Fibroblast of mammary gland (primary cell): ENCODE measurements at regions not wholly inside any gene's neighbourhood (a gene's known extent, or its start where the extent isn't known, plus 50 kb on each side); places are given as distances from the start of the nearest gene placed in this dataset.
"Not testable (repeated sequence)": the region's sequence is repeated elsewhere in the genome, so short reads cannot be mapped to it uniquely, and the experiment has no call there.

ENCODE experiments used
- DNase-seq: peaks from one replicate; pipeline ENCODE4 v3.0.0-alpha.2; 2010; ENCODE audit warnings: low read depth
- H3K4me3 ChIP-seq: 2 replicates; pipeline ENCODE4 v1.5.1; 2011; ENCODE audit warnings: low read depth, mild to moderate bottlenecking, low read length, moderate library complexity; ENCODE audit not compliant: control insufficient read depth

DNA sequence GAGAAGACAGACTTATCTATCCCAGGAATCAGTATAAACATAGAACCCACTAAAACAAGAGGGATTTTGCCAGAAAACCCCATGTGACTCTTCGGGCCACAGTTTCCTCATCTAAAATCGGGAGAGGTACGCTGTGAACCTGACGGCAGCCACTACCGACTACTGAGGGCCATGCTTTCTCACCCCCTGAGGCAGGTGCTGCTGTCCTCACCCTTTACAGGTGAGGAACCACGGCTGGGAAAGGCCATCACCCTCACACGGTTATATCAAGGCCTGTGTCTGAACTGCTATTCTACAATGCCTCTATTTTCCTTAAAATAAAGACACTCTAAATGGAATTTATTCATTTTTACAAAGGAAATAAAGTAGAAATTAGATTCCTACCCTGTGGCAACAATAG lies 73.4 kb upstream of the TNK2 start:
- DNase-seq, H3K4me3 ChIP-seq: not testable (repeated sequence)

DNA sequence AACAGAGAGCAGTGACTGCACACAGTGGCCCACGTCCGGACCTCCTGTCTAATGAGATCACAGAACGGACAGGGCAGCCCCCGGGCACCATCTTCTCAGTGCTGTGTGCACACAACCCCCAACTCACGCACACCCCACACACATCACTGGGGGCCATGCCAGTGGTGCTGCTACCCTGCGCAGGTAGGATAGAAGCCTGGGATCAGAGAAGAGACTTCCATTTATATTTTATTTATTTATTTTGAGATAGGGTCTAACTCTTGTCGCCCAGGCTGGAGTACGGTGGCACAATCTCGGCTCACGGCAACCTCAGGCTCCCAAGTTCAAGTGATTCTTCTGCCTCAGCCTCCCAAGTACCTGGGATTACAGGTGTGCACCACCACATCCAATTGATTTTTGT lies 71.5 kb upstream of the TNK2 start:
- DNase-seq, result not testable (repeated sequence)

DNA sequence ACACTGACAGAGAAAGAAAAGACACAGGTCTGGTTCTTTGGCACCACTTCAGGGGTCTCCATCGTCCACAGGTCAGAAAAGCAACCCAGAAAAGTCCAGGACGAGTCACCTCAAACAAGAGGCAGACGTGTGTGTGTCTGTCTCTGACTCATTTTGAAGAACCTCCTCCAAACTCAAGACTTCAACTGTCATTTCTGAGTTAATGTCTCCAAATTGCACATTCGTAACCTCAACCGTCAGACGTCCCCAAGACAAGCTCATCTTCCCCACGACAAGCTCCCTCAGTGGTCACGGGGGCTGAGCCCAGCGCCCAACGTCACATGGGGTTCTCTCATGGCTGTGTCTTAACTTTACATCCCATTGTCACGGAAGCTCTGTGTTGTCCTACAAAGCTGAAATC lies 70.2 kb upstream of the TNK2 start:
- not testable (repeated sequence) for DNase-seq, H3K4me3 ChIP-seq

More for the DNA sequence above, 71.5 kb upstream of the TNK2 start:
- H3K4me3 ChIP-seq, result not testable (repeated sequence)

DNA sequence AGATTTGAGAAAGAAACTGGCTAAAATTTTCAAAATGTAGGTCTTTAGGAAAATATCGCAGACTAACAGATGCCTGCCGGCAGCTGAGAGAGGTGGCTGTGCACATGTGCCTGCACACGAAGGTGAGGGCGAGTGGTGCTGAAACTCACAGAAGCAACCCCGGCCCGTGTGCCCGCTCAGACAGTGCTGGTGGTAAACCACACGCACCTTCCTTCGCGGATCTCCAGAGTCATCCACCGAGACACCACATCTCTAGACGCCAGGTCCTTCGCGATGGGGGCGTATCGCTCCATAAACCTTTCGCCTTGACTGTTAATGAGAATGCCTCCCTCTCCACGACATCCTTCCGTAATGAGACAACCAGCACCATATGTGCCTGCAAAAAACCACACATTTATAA lies 68.5 kb upstream of the TNK2 start:
- DNase-seq, H3K4me3 ChIP-seq: not testable (repeated sequence)

DNA sequence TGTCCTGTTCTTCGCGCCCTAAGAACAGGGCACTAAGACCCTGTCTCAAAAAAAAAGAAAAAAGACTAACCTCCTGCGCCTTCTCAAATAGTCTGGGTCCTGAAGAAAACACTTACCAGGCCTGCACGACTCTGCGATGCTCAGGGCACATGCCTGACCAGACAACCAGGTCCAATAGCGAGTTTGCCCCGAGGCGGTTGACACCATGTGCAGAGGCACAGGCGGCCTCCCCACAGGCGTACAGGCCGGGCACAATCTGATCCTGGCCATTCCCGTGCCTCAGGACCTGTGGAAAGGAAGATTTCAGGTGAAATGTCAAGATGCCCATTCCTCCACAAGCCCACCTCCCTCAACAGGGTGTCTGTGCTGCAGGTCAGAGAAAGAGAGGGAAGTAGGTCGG lies 65.9 kb upstream of the TNK2 start:
- H3K4me3 ChIP-seq, DNase-seq: not testable (repeated sequence)

DNA sequence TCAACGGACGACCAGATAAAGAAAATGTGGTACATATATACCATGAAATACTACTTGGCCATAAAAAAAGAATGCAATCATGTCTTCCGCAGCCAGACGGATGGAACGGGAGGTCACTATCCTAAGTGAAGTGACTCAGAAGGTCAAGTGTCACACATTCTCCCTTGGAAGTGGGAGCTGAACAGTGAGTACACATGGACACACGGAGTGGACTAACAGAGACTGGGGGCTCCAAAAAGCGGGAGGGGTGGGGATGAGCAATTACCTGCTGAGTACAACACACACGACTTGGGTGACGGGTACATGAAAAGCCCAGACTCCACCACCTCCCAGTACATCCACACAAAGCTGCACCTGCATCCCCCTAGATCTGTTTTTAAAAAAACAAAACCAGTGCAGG lies 62.5 kb upstream of the TNK2 start:
- not testable (repeated sequence) for DNase-seq, H3K4me3 ChIP-seq

DNA sequence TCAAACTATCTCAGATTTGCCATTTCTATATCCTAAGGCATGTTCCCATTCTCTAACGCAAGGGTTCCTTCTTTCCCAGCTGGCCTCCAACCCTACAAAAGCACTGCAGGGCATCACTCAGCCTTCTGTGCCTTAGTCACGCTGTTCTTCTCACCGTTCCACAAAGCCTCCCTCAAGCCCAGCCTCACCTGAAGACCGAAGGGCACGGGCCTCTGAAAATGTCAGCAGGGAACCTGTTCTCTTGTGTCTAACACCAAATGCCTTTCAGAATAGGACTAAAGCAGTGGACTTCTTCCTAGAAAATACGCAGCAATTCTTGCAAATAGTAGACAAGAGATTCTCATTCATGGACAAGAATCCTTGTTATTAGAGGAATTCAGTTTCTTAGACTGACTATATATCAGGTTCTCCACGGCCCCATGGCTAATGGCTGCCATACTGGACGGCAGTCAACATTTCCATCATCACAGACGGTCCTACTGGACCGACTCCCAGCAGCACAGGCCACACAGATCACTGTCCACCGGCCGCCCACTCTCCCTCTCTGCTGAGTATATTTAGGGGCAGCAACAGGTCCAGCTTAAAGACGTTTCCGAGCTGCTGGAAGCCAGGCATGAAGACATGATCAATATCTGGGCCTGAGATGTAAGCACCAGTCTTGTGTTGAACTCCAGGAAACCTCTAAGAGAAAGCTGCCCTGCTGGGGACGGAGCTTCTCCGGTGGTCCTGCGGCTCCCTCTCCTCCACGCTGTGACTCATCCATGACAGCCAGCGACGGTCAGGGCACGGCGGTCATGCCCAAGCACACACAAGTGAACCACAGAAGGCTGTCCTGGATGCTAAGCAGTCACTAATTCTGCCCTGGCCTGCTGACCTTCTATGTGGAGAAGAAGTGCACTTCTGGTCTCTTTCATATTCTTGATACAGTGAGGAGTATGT lies 61.8 kb upstream of the TNK2 start:
- not testable (repeated sequence) for DNase-seq, H3K4me3 ChIP-seq

DNA sequence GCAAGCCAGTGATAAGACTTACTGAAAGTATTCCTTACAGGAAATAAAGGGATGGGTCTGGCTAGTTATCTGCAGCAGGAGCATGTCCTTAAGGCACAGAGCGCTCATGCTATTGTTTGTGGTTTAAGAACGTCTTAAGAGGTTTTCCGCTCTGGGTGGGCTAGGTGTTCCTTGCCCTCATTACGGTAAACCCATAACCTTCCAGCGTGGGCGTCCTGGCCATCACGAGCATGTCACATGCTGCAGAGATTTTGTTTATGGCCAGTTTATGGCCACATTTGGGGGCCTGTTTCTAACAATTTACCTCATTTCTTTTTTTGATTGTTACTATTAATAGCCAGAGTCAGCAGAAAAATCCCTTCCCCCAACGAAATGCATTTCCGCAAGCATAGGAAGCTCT lies 61.0 kb upstream of the TNK2 start:
- H3K4me3 ChIP-seq, DNase-seq: not testable (repeated sequence)

DNA sequence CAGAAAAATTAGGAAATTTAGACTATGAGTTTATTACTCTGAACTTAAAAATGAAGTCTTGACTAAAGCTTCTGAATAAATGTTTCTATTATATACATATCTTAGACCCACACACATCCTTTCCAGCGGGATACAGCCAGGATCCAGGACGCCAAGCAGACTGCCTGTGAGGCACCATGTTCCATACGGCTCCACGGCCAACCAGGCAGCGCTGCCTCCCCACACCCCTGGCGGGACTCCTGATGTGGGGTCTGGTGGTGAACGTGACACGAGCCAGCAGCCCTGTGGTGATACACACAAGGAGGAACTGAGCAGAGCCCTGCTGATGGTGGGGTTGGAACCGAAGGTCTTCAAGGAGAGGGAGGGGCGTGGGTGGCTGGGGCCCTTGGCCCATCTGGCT lies 59.8 kb upstream of the TNK2 start:
- not testable (repeated sequence) for DNase-seq, H3K4me3 ChIP-seq

DNA sequence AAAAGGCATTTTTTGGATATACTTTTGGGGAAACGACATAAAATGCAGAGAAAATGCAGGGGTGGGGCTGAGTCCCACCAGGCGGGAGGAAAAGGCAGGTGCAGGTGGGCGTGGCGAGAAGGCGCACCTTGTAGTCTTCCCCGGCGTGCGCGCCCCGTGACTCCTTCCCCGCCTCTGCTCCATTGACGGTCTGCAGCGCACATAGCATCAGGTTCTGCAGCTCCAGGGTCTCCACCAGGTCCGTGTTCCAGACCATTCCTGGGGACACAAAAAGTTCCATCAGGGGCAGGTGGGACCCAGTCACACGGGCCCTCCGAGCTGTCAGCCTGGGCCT lies 59.0 kb upstream of the TNK2 start:
- H3K4me3 ChIP-seq, DNase-seq: not testable (repeated sequence)

DNA sequence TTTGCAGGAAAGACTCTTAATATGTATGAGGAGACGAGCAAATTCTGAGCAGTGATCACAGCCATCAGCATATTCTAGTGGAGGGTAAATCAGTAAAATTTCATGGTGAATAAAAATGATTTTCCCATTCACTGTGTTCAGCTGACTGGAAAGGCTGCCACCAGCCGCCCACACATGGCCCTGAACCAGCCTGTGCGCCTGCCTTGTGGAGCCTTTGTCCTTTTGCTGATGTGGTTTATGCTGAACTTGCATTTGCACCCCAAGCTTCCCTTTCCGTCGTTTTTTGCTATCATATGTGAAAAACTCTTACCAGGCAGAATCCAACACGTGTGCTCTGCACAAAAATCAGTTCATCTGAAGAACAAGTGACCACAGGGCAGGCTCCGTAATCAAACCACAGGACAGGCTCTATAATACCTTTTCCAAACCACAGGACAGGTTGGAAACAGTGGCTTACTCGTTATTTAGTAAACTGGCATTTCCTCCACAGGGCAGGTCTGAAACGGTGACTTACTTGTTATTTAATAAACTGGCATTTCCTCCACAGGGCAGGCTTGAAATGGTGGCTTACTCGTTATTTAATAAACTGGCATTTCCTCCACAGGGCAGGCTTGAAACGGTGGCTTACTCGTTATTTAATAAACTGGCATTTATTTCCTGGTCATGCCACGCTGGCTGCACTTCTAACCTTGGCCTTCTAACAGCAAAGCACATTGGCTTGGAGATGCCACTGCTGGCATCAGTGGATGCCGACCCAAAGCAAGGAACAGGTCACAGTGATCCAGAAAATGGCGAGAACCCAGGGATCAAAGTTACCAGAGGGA lies 58.4 kb upstream of the TNK2 start:
- not testable (repeated sequence) for H3K4me3 ChIP-seq, DNase-seq

DNA sequence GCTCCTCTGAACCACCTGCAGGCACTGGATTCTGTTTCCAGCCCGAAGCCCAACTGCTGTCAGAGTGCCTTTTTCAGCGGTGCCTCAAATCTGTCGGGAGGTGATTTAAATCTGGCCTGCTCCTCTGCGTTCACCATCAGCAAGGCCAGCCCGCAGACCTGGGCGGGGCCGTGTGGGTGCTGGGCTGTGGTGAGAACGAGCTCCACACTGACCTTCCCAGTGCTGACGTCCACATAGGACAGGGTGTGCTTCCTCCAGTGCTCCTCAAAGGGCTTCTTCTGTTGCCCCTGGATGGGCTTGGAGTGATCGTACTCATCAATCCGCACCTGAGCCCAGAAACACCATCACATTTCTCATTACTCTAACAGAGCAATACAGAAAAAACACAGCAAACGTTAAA lies 56.9 kb upstream of the TNK2 start:
- not testable (repeated sequence) for H3K4me3 ChIP-seq, DNase-seq

DNA sequence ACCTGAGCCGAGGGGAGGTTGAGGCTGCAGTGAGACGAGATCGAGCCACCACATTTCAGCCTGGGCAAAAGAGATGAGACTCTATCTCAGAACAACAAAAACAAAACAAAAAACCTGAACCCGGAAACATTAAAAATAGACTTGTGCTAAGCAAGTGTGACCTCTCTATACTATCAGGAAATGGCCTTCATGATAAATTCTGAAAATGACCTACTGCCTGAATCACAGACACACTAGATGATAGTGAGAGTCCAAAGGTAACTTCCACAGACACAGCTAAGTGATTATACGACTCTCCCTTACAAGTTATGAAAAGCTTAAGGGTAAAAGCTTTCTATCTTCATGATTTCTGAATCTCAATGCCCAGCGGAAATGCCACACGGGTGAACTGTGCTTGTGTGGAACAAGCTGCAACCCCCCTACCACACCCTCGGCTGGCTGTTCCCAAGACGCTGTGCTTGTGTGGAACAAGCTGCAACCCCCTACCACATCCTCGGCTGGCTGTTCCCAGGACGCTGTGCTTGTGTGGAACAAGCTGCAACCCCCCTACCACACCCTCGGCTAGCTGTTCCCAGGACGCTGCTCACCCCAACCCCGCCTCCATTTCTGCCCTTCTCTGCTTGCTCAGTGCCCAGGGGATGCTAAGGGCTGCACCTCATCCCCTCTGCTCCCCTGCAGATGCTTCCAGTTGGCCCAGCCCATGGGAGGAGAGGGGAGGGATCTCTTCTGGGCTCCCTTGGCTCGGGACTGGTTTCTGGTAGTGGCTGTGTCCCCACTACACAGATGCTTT lies 56.2 kb upstream of the TNK2 start:
- not testable (repeated sequence) for H3K4me3 ChIP-seq, DNase-seq

DNA sequence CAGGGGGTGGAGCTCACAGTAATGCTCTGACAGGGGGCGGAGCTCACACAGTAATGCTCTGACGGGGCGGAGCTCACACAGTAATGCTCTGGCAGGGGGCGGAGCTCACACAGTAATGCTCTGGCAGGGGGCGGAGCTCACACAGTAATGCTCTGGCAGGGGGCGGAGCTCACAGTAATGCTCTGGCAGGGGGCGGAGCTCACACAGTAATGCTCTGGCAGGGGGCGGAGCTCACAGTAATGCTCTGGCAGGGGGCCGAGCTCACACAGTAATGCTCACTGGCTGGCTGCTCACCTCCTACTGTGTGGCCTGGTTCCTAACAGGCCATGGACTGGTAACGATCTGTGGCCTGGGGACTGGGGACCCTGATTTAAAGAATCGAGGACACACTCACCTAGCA lies 53.9 kb upstream of the TNK2 start:
- not testable (repeated sequence) for H3K4me3 ChIP-seq, DNase-seq

DNA sequence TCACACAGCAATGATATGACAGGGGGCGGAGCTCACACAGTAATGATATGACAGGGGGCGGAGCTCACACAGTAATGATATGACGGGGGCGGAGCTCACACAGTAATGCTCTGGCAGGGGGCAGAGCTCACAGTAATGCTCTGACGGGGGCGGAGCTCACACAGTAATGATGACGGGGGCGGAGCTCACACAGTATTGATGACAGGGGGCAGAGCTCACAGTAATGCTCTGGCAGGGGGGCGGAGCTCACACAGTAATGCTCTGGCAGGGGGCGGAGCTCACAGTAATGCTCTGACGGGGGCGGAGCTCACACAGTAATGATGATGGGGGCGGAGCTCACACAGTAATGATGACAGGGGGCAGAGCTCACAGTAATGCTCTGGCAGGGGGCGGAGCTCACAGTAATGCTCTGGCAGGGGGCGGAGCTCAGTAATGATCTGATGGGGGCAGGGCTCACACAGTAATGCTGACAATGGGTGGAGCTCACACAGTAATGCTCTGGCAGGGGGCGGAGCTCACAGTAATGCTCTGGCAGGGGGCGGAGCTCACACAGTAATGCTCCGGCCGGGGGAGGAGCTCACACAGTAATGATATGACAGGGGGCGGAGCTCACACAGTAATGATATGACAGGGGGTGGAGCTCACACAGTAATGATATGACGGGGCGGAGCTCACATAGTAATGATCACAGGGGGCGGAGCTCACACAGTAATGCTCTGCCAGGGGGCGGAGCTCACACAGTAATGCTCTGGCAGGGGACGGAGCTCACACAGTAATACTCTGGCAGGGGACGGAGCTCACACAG lies 52.8 kb upstream of the TNK2 start:
- DNase-seq, result peak; percentile 28
- H3K4me3 ChIP-seq, result not testable (repeated sequence)

DNA sequence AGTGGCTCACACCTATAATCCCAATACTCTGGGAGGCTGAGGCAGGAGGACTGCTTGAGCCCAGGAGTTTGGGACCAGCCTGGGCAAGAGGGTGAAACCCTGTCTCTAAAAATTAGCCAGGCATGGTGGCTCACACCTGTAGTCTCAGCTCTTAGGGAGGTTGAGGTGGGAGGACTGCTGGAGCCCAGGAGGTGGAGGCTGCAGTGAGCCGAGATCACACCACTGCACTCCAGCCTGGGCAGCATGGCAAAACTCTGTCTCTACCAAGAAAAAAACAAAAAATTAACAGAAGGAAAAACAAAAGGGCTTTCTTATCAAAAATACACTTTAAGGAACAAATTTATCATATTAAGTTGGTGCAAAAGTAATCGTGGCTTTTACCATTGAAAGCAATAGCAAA lies 51.8 kb upstream of the TNK2 start:
- DNase-seq, H3K4me3 ChIP-seq: not testable (repeated sequence)

DNA sequence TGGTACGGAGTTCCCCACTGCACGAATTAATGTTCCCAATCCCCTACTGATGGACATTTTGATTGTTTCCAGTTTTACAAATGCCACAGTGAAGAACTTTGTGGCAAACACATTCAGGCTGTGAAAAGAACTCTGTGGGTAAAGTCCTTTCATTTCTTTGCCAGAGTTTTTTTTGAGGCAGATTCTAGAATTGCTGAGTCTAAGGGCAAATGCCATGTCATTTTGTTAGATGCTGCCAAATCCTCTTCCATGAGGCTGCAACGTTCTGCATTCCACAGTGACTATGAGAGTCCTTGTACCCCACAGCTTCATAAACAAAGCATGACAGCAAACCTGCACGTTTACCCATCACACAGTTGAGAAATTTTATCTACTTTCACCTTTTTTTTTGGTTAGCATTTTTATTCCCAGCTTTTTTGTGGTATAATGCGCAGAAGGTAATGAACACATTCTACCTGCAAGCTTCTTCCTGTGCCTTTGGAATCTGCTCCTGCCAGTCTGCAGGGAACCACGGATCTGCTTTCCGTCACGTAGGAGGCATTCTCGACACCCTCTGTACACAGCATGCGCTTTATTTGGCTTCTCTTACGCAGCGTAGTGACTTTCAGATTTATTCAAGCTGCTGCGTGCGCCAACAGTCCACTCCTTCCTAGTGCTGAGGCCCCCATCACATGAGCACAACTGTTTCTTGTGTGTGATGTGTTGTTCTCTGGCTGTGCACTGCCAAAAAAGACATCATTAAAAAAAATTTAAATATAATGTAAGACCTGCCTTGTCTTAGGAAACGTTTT lies 51.2 kb upstream of the TNK2 start:
- not testable (repeated sequence) for H3K4me3 ChIP-seq, DNase-seq
